GM20431 (cell line): ENCODE measurements at regions not wholly inside any gene's neighbourhood (a gene's known extent, or its start where the extent isn't known, plus 50 kb on each side); places are given as distances from the start of the nearest gene placed in this dataset.
"Not testable (repeated sequence)": the region's sequence is repeated elsewhere in the genome, so short reads cannot be mapped to it uniquely, and the experiment has no call there.

Source experiments
- in situ Hi-C: fragments of 300-500 bp; cut with MseI, MboI; formaldehyde crosslinking; loops from one replicate; pipeline ENCODE4 v1.15.0; 2020; ENCODE audit warnings: low sequenced_read_pairs; ENCODE audit not compliant: unreplicated experiment

GRCh38 chr2:58336416-58336815 lies 95.3 kb upstream of the FANCL start:
- in situ Hi-C loops = no loop called here

GRCh38 chr2:58334414-58334813 lies 93.3 kb upstream of the FANCL start:
- in situ Hi-C loops = no loop called here

GRCh38 chr2:58325296-58325895 lies 84.3 kb upstream of the FANCL start:
- in situ Hi-C loops = not testable (repeated sequence)

- in situ Hi-C loops = no loop called here
Measured at GRCh38 chr2:58319481-58319880, 78.4 kb upstream of the FANCL start.

GRCh38 chr2:58318949-58319348 lies 77.8 kb upstream of the FANCL start:
- in situ Hi-C loops = not testable (repeated sequence)

- in situ Hi-C loops = no loop called here
Measured at GRCh38 chr2:58313926-58314325, 72.8 kb upstream of the FANCL start.

GRCh38 chr2:58308435-58308834 lies 67.3 kb upstream of the FANCL start:
- in situ Hi-C loops = no loop called here

- in situ Hi-C loops = no loop called here
Measured at GRCh38 chr2:58304843-58305242, 63.7 kb upstream of the FANCL start.

GRCh38 chr2:58299123-58299522 lies 58.0 kb upstream of the FANCL start:
- in situ Hi-C loops = no loop called here

GRCh38 chr2:58293056-58293455 lies 51.9 kb upstream of the FANCL start:
- in situ Hi-C loops = no loop called here

- in situ Hi-C loops = no loop called here
Measured at GRCh38 chr2:58291726-58292438, 50.8 kb upstream of the FANCL start.
